SW 1271 (cell line): ENCODE measurements at regions not wholly inside any gene's neighbourhood (a gene's known extent, or its start where the extent isn't known, plus 50 kb on each side); places are given as distances from the start of the nearest gene placed in this dataset.

Experiments used
- DNase-seq, 2 experiments: peaks; one replicate each; lab custom pipeline; 2025; lab: John Stamatoyannopoulos, UW

DNA sequence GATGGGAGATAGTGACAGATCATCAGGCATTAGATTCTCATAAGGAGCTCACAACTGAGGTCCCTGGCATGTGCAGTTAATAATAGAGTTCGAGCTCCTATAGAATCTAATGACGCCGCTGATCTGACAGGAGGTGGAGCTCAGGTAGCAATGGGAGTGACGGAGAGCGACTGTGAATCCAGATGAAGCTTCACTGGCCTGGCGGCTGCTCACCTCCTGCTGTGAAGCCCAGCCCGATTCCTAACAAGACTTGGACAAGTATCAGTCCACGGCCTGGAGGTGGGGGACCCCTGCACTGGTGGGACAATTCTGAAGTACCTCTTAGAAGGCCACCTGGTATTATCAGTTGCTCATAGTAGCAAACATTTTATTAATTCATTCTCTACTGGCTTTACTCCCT, 377.9 kb upstream of the ITGA1 start:
- no peak for DNase-seq

DNA sequence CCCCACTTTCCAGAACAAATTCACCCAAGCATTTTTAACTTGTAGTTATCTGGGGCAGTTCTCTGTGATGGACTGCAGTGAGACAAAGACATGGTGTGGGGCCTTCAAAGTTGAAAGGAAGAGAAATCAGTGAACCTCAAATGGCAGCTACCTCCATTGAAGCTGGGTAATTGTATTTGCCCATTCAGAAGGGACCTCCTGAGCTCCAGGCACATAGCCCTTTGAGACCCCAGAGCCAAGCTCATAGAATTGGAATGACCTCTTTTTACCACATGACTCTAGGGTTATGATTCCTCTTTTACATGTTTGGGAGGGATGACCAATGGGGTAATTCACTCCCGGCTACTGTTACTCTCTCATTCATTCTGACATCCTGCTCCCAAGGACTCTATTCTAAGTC, 368.4 kb upstream of the ITGA1 start:
- no peak for DNase-seq

DNA sequence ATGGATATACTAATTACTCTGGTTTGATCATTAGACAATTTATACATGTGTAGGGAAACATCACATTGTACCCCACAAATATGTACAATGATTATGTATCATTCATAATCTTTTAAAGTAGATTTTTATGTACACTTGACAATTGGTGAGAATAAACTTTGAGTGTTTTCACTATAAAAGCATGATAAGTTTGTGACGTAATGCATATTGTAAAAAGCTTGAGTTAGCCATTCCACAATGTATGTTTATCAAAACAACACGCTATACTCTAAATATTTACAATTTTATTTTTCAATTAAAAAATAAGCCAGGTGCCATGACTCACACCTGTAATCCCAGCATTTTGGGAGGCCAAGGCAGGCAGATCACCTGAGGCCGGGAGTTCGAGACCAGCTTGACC, 360.1 kb upstream of the ITGA1 start:
- no peak for DNase-seq

DNA sequence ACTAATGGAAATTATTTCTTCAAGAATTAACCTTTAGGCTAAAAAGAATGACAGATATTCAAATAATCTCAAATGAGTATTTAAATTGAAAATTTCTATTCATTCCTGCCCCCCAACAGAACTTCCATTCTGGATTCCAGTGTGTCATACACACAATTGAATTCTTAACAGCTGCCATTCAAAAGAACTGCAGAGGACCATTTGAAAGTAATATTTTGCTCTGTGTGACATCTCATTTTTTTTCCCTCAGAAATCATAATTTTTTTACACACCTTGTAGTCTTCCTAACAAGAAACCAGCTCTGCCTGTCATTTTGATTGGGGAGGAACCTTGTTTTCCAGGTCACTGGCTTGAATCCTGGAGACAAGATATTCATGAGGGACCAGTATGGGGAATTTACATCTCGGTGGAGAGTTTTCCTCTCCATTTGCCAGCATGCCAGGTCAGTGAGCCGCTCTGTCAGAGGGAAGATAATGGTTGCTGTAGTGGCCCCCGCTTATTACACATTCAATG, 358.7 kb upstream of the ITGA1 start:
- no peak for DNase-seq

DNA sequence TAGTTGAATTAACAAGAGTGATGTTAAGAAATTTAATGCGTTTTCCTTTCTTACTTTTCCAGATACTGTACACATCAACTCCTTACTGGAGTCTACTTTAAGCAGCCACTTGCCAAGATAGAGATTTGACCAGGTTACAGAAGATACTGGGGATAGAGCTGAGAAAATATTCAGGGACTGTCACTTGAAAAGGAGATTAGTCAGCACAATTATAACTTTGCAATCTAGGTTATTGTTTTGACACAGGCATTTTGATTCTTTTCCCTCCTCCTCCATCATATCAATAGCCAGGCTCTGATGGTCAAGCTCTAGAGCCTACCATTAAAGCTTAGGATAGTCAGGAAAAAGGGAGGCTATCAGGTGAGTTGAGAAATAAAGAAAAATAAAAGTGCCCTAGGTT, 345.9 kb upstream of the ITGA1 start:
- DNase-seq, result no peak

DNA sequence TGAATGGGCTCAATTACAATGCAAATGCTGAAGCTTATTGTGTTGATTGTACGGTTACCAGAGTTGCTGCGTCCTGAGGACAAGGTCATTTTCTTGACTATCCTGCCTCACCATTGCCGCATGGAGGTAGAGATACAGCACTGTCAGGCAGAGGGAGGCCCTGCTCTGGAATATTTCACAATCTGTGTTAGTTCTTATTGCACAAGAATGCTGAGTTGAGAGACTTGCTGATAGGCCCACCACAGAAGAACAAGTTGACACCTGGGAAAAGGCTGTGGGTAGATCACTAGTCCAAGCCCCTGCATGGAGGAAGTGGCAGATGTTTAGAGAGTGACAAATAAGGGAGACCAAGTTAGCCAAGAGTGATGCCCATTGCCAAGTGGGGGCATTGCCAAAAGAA, 344.5 kb upstream of the ITGA1 start:
- no peak for DNase-seq

DNA sequence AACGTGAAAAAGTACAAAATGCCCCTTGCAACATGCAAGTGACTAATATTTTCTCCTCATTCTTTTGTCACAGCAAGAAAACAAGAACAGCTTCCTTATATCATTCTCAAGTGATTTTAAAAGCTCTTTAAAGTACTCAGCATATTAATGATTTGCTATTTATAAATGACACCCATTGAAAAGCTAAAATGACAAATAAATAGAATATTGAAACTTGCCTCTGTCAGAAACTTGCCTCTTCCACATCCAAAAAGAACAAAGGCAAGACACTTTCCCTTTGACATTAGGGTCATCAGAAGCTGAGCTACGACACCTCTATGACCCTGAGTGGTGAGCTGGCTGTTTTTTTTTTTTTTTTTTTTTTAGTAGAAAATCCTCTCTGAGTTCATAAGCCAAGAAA, 339.6 kb upstream of the ITGA1 start:
- no peak for DNase-seq

DNA sequence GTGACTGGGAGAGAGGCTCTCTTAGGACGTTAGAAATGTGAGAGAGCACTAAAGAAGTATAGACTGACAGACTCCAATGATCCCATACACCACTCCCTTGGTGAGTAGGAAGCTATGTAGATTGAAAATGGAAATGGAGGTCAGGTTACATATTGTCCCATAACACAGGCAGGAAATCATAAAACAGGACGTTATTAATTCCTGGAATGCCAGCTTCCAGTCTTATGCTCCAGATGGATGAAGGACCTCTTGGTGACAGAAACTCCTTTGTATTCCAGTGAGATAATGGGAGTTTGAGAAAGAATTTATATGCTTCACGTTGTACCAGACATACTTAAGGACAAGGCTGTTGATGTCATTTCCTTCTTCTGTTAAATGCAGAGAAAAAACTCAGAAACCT, 338.2 kb upstream of the ITGA1 start:
- DNase-seq, result no peak

DNA sequence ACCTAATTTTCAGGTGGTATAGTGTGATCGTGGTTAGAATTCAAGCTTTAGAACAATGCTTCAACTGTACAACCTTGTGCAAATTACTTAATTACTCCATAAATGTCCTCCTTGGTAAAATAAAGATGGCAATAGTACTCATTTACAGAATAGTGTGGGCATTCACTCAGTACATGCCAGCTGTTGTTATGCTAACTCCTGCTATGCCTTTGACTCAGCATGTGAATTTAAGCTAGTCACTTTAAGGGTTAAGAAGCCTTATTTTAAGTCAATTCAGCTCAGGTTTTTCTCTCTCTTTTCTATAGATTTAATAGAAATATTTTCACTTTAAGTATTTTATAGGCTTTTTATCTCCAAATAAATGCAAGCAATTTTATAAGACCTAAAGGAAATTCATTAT, 335.6 kb upstream of the ITGA1 start:
- DNase-seq, result no peak

DNA sequence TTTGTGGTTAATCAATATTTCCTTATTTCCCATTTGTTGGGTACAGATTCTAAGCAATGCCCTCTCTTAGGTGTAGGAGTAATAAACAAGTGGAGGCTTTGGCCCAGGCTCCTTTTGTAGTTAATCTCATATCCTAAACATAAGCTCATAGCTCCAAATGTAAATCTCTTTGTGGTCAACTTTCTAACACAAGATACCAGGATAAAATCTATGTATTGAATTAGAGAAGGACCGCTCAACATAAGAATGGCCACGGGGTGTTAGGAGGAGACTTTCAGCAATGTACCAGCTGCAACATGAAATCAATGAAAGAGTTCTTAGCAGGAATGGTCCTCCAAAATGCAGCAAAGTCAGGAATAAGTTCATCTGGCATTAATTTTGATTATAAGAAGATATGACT, 334.5 kb upstream of the ITGA1 start:
- DNase-seq, result no peak

DNA sequence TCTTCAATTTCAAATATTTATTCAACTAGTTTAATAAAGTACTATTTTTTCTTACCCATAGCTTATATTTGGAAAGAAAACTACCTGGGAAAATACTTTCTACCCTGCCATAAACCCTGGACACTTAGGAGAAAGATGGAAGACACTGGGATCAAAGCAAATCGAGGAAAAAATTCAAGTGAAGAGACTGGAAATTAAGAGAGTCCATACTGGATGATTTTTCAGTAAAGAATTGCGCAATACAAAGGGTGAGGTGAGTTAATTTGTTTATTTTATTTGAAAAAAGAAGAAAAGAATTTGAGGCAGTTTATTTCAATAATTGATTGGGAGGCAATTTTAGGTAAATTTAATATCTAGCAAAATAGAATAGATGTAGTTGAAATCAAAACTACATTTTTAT, 331.8 kb upstream of the ITGA1 start:
- no peak for DNase-seq

DNA sequence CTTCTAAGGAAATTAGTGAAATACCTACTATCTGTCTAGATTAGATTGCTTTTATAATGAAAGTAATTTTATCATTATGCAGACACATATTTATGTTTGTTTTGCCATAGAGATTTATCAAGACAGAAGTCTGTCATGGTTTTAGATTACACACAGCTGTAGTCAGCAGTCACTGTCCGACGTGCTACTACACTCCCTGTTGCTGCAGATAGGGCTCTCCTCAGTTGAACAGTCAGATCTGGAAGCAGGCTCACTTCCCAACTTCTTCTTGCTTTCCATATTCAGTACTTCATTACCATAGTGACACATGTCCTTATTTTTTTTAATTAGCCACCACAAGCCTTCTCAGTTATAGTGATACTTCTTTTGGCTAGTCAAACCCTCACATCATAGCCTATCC, 329.9 kb upstream of the ITGA1 start:
- DNase-seq, result no peak

DNA sequence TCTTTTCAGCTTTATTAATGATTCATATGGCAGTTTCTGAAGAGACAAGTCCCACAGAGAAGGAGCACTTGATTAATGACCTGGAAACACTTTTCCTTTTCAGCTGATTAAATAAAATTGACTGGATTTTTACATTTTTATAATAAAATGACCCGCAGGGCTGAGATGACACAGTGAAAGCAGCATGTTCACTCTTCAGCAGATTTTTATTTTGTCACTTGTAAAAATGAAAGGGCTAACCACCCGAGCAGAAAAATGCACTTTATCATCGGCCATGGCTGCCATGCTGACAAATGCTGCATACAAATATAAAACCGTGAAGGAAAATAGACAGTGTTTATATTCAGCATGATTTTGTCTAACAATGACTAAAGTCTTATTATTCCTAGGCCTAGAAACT, 321.6 kb upstream of the ITGA1 start:
- no peak for DNase-seq

DNA sequence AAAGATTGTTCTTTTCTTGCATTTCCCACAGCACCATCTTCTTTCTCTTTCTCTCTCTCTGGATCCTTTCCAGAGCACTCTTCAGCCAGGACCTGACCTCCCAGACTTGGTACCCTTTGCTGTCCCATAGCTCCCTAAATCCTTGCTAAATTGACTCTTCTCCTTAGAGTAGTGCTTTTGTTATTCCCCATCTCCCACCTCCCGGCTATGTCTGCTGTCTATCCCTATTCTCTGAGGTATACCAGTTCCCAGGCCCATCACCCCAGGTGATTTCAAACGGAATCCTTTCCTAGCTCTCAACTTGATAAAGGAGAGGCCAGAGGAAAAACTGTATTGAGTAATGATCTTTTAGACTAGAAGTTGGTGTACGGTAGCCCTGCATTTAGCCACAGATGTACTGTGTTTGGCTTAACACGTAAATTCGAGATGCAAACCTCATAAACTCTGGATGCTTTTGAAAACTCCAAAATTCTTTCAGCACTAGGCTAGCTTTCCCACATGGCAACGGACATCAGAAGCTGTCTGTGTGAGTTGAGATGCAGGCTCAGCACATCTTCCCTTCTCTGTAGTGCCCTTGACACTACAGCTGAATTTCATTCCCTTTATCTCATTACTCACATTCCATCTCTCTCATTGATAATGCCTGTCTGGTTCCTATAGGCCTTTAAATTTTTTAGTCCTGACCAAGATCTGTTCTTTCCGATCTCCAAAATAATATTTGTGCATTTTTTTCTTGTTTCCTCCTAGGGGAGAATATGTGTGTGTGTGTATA, 320.8 kb upstream of the ITGA1 start:
- no peak for DNase-seq

DNA sequence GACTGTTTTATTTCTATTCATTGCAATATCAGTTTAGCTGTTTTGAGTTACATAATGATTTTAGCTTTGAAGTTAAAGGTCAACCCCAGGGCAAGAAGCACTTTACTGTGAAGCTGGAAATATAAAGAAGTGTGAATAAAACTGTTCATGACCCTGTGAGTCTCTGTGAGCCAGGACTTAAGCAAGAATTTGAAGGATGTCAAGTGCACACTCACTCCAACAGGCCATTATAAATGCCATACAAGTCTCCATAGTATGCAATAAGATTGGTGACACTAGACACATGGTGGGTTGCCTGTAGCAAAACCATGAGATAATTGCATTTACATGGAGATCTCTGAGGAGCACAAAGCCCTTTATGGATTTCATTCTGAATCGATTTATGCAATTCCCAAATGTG, 318.7 kb upstream of the ITGA1 start:
- DNase-seq, result no peak

DNA sequence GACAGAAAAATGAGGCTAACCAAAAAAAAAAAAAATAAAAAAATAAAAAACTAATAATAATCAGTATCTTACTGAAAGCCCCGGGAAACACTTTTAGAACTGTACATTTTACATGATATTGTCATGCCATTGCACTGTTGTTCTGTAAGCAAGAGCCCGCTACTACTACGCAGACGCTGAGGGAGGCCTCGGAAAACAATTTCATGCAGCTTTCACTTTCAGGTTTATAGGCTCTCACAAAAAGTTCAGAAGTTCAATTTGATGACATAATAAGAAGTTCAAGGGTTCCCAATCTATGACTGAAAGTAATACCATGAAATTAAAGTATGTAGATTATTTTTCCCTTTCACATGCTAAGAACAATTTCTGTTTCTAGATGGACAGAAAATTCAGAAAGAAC, 318.3 kb upstream of the ITGA1 start:
- DNase-seq, result no peak

DNA sequence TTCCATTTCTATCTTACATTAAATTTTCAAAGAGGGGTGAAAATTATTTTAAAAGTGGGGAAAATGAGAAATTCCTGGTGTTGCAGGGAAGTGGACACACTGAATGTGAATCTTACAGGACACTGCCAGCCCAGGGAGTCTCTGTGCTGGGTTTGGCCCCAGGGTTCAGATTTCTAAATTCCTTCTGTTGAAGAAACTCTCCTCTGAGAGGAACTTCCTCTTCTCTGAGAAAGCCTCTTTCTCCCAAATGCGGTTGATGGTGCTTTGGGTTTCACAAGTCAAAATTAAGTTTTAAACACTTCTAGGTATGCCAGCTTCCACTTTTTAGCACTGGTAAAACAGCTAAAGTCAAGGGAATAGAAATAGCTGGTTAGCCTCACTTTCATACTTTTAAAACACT, 317.9 kb upstream of the ITGA1 start:
- no peak for DNase-seq

DNA sequence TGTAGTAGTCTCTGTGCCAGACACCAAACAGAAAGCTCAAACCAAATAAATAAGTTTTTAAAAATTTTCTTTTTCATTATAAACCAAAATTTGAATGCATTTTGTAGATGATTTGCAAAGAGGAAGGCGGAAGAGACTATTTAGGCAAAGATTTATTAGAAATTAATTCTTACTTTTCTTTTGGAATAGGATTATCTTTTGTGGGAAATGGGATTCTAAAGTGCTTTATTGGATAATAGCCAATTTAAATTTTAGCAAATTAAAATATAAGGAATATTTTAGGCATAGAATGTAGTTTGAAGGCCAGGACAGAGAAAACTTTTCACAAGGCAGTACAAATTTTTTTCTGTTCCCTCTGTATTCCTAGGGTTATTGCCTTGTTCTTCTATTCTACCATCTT, 311.4 kb upstream of the ITGA1 start:
- DNase-seq, result no peak

DNA sequence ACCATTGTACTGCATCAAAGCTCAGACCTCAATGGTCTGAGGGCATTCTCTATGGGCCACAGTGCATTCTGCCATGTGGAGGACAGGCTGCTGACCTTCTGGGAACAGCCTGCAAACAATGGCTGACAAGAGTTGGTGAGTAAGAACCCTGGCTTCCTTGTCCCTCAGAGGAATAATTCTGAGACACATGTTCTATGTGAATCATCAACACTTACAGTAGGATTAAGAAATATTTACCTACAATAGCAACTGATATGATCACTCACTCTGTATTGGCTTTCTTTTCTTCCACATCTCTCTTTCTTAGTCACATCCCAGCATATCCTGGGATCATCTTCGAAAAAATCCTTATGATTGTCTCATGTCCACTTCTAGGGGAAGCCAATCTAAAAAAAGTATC, 306.5 kb upstream of the ITGA1 start:
- no peak for DNase-seq

DNA sequence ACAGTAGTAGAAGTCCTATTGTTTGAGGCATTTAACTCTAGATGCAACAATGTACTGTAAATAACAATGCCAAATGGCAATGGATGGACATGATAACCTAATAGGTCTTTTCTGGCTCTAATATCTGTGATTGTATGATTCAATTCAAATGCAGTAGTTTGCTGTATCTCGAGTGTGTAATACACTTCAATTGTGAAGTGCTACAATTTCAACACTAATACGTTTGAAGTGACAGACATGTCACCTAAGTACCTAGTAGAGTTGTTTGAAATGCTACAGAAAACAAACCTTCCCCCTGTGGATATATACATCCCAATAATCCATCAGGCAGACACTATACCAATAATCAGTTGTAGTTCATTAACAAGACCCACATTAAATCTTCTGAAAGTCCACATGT, 305.9 kb upstream of the ITGA1 start:
- no peak for DNase-seq

DNA sequence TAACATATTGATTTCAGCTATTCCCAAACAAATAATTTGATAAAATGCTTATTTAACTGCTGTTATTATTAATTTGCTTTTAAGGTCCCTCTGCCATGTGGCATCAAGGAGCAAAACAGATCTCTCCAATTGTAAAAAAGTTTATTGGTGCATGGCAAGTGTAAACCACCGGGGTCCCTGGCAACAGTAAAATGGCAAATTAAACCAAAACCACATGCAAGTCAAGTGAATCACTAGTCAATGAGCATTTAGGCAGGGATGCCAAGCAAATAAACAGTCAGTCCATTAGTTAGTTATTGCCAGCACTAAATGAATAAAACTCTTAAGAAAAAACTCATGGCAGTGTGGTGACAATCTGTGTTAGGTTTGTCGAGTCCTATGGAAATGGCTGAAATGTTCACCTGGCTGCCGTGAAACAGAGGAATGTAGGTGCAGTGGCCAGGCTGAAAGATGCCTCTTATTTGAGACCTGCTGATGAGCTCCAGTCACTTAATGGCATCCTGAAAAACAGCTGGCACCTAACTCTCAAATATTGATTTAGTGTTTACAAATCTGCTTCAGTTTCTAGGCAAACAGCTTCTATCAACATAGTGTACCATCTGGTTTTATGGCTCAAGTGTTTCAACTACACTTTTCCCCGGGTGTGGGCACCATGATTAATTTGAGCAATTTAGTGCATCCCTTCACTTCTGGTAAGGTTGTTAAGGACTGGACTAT, 296.5 kb upstream of the ITGA1 start:
- no peak for DNase-seq

DNA sequence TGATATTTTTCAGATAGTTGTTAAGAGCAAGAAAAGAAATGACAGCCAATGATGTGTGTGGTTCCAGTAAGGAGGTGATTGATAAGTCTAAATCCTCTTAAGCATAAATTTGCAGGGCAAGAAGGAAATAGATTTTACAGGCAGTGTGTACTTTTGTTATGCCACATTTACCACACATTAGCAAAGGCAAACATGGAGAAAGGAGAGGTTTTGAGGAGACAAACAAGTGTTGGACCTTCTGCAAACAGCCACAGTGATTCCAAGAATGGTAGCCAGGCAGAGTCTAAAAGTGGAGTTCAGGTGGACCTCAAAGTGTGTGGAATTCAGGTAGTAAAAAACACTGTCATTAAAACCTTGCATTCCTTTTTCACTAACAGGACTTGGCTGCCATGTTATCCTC, 295.9 kb upstream of the ITGA1 start:
- no peak for DNase-seq

DNA sequence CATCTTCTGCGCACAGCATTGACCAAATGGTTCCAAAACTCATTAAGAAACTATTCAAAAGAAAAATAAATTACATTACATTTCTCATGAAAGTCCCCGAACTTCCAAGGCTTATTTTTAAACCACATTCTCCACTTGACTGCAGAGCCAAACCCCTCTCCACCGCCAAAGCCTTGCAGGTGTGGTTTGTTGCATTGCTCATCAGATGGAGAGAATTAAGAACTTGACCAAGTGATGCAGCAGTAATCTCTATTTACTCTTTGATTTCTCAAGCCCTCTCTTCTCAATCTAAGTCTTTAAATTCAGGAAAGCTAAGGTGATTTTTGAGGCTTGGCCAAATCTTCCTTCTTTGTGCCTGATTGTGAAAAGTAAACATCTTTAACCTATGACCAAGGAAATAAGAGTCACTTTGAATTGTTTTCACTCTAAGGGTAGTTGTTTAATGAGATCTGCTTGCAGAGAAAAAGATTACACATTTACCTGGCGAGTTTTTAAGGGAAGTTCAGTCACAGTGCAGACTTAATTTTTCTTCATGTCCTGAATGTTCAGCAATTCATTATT, 290.5 kb upstream of the ITGA1 start:
- no peak for DNase-seq
